ENCODE measurements at regions not wholly inside any gene's neighbourhood (a gene's known extent, or its start where the extent isn't known, plus 50 kb on each side); places are given as distances from the start of the nearest gene placed in this dataset.

DNA sequence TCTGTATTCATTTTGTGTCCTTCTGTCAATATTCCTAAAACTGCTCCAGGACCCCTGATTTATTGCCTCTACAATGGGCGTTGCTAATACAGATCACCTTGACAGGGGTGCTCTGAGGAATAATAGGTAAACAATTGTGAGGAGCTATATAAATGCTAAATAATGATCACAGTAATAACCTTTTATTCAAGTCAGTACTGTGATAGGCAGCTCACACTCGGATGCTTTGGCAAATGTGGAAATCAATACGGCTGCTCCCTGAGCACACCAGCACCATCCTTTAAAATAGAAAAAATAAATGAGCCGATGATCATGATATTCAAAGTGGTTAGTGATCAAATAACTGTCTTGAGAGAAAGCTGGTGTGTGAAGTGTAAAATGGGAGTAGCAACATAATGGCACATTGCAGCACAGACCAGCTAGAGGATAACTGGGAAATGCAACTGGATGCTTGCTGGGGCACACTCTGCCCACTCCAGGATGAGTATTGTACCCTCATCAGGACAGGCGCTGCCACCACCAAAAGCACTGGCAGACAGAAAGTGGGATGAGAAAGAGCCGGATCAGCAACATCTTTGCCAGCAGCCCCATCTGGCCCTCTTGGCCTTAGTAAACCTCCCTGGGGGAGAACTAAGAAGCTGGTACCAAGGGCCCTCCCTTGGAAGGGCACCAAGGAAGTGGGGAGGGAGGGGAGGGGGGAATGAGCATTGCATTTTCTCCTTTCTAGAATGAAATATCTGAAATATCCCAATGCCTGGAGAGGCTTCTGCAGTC is 69.4 kb upstream of the SPATA31D4 start:
- TF ChIP-seq CTCF (IDR thresholded peaks at IDR 0.05) (no peak), EP300 (IDR thresholded peaks at IDR 0.05) (no peak), POLR2A (IDR thresholded peaks at IDR 0.05) (no peak)
